ENCODE measurements at regions not wholly inside any gene's neighbourhood (a gene's known extent, or its start where the extent isn't known, plus 50 kb on each side); places are given as distances from the start of the nearest gene placed in this dataset.
"Not testable (repeated sequence)": the region's sequence is repeated elsewhere in the genome, so short reads cannot be mapped to it uniquely, and the experiment has no call there.

DNA sequence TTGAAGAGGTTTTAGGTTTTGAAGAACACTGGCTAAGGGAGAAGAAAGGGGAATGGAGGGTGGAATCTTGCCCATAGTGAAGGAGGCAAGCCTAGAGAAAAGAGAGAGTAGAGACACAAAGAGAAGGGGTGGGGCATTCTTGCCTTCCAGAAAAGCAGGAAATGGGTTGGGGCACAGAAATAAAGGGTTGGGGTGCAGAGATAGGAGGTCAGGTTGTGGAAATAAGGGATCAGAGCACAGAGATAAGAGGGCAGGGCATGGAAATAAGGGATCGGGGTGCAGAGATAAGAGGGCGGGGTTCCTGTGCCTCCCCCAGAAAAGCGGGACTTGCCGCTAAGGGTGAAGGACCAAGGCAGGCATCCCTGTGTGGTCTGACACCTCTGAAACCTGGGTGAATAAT, 69.9 kb downstream of the ALG1L2 start:
- not testable (repeated sequence) for DNase-seq (ENCODE audit: low spot score); ATAC-seq (ENCODE audit: low FRiP score)

- not testable (repeated sequence) for DNase-seq (ENCODE audit: low spot score); ATAC-seq (ENCODE audit: low FRiP score)
These were observed 71.6 kb downstream of the ALG1L2 start for GRCh38 chr3:130153247-130153646.

DNA sequence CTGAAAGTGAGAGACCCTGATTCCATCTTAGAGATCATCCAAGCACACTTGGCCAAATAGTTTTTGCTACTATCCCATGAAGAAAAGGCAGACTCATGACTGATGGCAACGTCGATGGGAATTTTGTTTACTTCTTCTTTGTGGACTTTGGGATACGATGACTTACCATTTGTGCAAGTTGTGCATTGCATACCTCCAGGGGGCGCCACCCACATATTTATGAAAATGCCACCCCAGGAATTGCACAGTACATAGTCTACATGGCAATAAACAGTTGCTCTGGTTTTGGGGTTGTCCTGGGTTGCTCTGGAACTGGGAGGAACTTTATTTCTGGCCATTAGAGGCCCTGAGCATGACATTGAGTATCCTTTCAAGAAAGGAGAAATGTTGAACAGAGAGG, 73.8 kb downstream of the ALG1L2 start:
- not testable (repeated sequence) for ATAC-seq (ENCODE audit: low FRiP score); DNase-seq (ENCODE audit: low spot score)

DNA sequence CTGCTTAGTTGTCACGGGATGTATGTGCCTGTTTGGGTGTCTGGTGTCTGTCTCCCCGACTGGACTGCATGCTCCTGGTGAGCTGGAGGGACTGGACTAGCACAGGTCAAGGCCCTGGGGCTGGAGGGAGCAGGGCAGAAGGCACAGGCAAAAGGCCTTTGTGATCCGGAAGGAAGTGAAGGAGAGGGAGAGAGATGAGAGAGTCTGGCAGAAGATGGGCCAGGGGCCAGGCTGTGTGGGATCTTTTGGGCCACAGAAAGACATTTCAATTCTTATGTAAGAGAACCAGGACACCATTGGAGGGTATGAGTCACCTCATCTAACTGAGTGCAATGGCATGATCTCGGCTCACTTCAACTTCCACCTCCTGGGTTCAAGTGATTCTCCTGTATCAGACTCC, 85.2 kb downstream of the ALG1L2 start:
- not testable (repeated sequence) for DNase-seq (ENCODE audit: low spot score); ATAC-seq (ENCODE audit: low FRiP score)

DNA sequence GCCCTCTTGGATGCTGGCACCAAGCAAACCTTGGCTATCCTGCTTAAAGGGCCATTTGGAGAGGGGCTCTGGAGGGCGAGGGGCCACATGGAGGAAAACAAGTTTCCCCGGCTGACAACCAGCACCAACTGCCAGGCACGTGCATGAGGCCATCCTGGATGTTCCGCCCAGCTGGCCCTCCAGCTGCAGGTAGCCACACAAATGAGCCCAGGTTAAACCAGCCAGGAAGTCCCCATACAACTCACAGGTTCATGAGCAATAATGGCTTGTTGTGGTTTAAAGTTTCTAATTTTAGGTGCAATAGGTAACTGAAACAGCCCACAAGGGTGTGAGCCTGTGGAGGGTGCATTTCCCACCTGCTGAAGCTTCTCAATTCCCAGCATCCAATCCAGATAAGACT, 93.6 kb downstream of the ALG1L2 start:
- not testable (repeated sequence) for DNase-seq (ENCODE audit: low spot score); ATAC-seq (ENCODE audit: low FRiP score)

- not testable (repeated sequence) for DNase-seq (ENCODE audit: low spot score)
These were observed 95.0 kb downstream of the ALG1L2 start for GRCh38 chr3:130176476-130177256.

GRCh38 chr3:130178835-130179234, 97.2 kb downstream of the ALG1L2 start:
- DNase-seq (ENCODE audit: low spot score); ATAC-seq (ENCODE audit: low FRiP score): not testable (repeated sequence)

More at GRCh38 chr3:130176476-130177256, 95.0 kb downstream of the ALG1L2 start:
- not testable (repeated sequence) for ATAC-seq (ENCODE audit: low FRiP score)

GRCh38 chr3:130179353-130179970, 97.8 kb downstream of the ALG1L2 start:
- not testable (repeated sequence) for ATAC-seq (ENCODE audit: low FRiP score); DNase-seq (ENCODE audit: low spot score)

DNA sequence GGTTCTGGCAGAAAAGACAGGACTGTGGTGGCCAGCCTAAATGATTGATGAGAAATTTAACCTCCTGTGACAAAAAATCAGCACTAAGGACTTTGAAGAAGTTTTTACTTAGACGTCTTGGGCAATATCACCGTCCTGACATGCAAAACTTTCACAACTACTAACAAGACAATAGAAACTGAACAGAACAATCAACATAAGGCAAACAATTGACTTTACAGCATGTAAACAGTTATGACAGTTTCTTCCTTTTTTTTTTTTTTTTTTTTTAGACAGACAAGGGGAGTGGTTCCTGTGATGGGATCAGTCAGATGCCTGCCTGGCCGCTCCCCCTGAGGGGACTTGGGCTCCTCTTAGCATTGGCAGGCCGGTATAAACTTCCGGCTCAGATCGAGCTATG, 100.8 kb downstream of the ALG1L2 start:
- ATAC-seq (ENCODE audit: low FRiP score); DNase-seq (ENCODE audit: low spot score): not testable (repeated sequence)

GRCh38 chr3:130183689-130184088, 102.1 kb downstream of the ALG1L2 start:
- ATAC-seq (ENCODE audit: low FRiP score); DNase-seq (ENCODE audit: low spot score): not testable (repeated sequence)

DNA sequence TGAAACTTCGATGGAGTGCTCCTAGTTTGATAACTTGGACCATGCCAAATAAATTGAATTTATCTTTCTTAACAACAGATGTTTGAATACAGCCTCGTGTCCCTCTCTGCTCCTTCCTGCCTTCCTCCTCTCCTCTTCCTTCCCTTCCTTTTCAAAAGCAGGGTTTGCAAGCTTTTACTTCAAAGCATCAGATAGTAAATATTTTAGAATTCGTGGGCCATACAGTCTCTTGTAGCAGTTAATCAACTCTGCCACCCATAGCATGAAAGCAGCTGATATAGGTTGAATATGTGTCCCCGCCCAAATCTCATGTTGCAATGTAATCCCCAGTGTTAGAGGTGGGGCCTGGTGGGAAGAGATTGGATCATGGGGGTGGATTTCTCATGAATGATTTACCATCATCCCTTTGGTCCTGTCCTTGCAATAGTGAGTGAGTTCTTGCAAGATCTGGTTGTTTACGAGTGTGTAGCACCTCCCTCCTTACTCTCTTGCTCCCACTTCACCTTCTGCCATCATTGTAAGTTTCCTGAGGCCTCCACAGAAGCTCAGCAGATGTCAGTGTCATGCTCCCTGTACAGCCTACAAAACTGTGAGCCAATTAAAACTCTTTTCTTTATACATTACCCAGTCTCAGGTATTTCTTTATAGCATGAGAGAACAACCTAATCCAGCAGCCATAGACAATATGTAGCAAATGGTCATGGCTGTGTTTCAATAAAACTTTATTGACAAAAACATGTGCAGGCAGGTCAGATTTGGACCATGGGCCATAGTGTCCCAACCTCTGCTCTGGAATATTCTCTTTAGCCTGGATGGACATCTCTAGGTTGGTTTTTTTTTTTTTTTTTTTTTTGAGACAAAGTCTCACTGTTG, 102.8 kb downstream of the ALG1L2 start:
- not testable (repeated sequence) for ATAC-seq (ENCODE audit: low FRiP score); DNase-seq (ENCODE audit: low spot score)

DNA sequence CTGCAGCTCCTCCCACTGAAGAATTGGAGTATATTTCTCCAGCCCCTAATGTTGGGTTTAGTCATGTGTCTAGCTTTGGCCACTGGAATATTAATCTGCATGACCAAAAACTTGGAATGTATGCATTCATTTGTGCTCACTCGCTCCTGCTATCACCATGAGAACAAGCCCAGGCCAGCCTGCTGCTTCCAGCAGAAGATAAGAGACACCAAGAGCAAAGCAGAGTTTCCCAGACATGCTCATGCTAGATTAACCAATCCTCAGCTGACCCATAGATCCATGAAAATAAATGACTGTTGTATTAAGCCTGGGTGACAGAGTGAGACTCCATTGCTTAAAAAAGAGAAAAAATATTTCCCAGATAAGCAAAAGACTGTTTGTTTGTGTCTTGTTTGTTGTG, 119.6 kb downstream of the ALG1L2 start:
- ATAC-seq (ENCODE audit: low FRiP score); DNase-seq (ENCODE audit: low spot score): not testable (repeated sequence)

- not testable (repeated sequence) for DNase-seq (ENCODE audit: low spot score)
These were observed 122.0 kb downstream of the ALG1L2 start for GRCh38 chr3:130203633-130204032.

DNA sequence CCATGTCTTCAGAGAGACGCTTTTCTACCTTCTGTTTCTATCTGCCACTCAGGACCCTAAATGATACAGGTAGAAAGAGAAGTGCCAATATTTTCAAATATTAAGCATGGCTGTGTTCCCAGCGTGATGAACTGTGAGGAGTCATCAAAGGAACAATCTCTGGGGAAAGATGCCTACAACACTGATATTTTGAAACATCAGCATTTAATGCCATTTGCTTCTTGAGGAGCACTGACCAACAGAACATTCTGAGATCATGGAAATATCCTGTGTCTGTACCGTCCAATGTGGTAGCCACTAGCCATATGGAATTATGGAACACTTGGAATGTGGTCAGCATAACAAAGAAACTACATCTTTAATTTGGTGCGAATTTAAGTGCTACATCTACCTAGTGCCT, 117.9 kb upstream of the COL6A5 start:
- TF ChIP-seq, protein P1, sequence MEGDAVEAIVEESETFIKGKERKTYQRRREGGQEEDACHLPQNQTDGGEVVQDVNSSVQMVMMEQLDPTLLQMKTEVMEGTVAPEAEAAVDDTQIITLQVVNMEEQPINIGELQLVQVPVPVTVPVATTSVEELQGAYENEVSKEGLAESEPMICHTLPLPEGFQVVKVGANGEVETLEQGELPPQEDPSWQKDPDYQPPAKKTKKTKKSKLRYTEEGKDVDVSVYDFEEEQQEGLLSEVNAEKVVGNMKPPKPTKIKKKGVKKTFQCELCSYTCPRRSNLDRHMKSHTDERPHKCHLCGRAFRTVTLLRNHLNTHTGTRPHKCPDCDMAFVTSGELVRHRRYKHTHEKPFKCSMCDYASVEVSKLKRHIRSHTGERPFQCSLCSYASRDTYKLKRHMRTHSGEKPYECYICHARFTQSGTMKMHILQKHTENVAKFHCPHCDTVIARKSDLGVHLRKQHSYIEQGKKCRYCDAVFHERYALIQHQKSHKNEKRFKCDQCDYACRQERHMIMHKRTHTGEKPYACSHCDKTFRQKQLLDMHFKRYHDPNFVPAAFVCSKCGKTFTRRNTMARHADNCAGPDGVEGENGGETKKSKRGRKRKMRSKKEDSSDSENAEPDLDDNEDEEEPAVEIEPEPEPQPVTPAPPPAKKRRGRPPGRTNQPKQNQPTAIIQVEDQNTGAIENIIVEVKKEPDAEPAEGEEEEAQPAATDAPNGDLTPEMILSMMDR (IDR thresholded peaks at IDR 0.05): no peak
- no peak for ATAC-seq (ENCODE audit: low FRiP score)
- no peak for DNase-seq (ENCODE audit: low spot score)

More at GRCh38 chr3:130203633-130204032, 122.0 kb downstream of the ALG1L2 start:
- not testable (repeated sequence) for ATAC-seq (ENCODE audit: low FRiP score)

All from omental fat pad (tissue), 3 donors.